HG03378 (cell line): ENCODE measurements at regions not wholly inside any gene's neighbourhood (a gene's known extent, or its start where the extent isn't known, plus 50 kb on each side); places are given as distances from the start of the nearest gene placed in this dataset.

Experiments
- ATAC-seq: cut with Tn5 transposase; IDR thresholded peaks from one replicate; pipeline ENCODE4 v1.9.1; 2021; ENCODE audit warnings: mild to moderate bottlenecking, moderate library complexity; ENCODE audit not compliant: unreplicated experiment

- no peak for ATAC-seq
Observed at GRCh38 chr16:55212791-55213190, 111.2 kb upstream of the IRX6 start.

- no peak for ATAC-seq
Observed at GRCh38 chr16:55214412-55214811, 109.6 kb upstream of the IRX6 start.

GRCh38 chr16:55214974-55215494, 109.0 kb upstream of the IRX6 start:
- ATAC-seq, result no peak

GRCh38 chr16:55217392-55217791, 106.6 kb upstream of the IRX6 start:
- ATAC-seq, result no peak

- no peak for ATAC-seq
Observed at GRCh38 chr16:55221836-55222235, 102.2 kb upstream of the IRX6 start.

- no peak for ATAC-seq
Observed at GRCh38 chr16:55222486-55222885, 101.5 kb upstream of the IRX6 start.

- no peak for ATAC-seq
Observed at GRCh38 chr16:55225972-55226542, 97.9 kb upstream of the IRX6 start.

- ATAC-seq, result no peak
Observed at GRCh38 chr16:55232822-55233221, 91.2 kb upstream of the IRX6 start.

- ATAC-seq, result no peak
Observed at GRCh38 chr16:55233464-55233863, 90.5 kb upstream of the IRX6 start.

- ATAC-seq, result no peak
Observed at GRCh38 chr16:55236655-55237054, 87.3 kb upstream of the IRX6 start.

GRCh38 chr16:55239723-55240122, 84.3 kb upstream of the IRX6 start:
- ATAC-seq, result no peak

- ATAC-seq, result no peak
Observed at GRCh38 chr16:55240888-55241287, 83.1 kb upstream of the IRX6 start.

GRCh38 chr16:55242667-55243066, 81.3 kb upstream of the IRX6 start:
- ATAC-seq, result no peak

GRCh38 chr16:55248058-55248457, 75.9 kb upstream of the IRX6 start:
- ATAC-seq, result no peak

GRCh38 chr16:55248494-55248893, 75.5 kb upstream of the IRX6 start:
- no peak for ATAC-seq

- ATAC-seq, result no peak
Observed at GRCh38 chr16:55249361-55249760, 74.6 kb upstream of the IRX6 start.

- no peak for ATAC-seq
Observed at GRCh38 chr16:55249936-55250335, 74.1 kb upstream of the IRX6 start.

- no peak for ATAC-seq
Observed at GRCh38 chr16:55250701-55251100, 73.3 kb upstream of the IRX6 start.

- ATAC-seq, result no peak
Observed at GRCh38 chr16:55251151-55251550, 72.9 kb upstream of the IRX6 start.

GRCh38 chr16:55252577-55252976, 71.4 kb upstream of the IRX6 start:
- ATAC-seq, result no peak

- ATAC-seq, result no peak
Observed at GRCh38 chr16:55253987-55254386, 70.0 kb upstream of the IRX6 start.

GRCh38 chr16:55255733-55256282, 68.2 kb upstream of the IRX6 start:
- no peak for ATAC-seq

GRCh38 chr16:55256412-55257016, 67.5 kb upstream of the IRX6 start:
- no peak for ATAC-seq
